SK-N-SH (cell line): ENCODE measurements at regions not wholly inside any gene's neighbourhood (a gene's known extent, or its start where the extent isn't known, plus 50 kb on each side); places are given as distances from the start of the nearest gene placed in this dataset.
A peak's percentile ranks its signal among the peaks of the same experiment; 100 is the strongest.

Source experiments
- CTCF ChIA-PET: fragments of 300-600, 350-600 bp; formaldehyde crosslinking; extraction: SDS; loops from one replicate; lab custom pipeline; 2021; lab: Yijun Ruan, JAX
- POLR2A ChIA-PET: fragments of 350-600 bp; sonication (Branson Sonifier 250); formaldehyde crosslinking; extraction: SDS; loops from one replicate; lab custom pipeline; 2020; ENCODE audit warnings: antibody characterized with exemption, inconsistent platforms; lab: Yijun Ruan, JAX
- DNase-seq: peaks from one replicate; pipeline ENCODE4 v3.0.0; 2012
- H2AFZ ChIP-seq: fragments of 200-600 bp; sonication (generic); 2 replicates; pipeline ENCODE4 v1.8.1; 2016; ENCODE audit warnings: antibody characterized with exemption, mild to moderate bottlenecking, low read depth
- H3F3A ChIP-seq: fragments of 200-600 bp; sonication (generic); replicated peaks from 2 replicates; pipeline ENCODE3; 2016; ENCODE audit warnings: antibody characterized with exemption, mild to moderate bottlenecking; ENCODE audit not compliant: insufficient read depth
- H3K27ac ChIP-seq, 2 experiments: fragments of 200-500 bp in 1 of 2; fragments of 200-600 bp in 1 of 2; sonication (Bioruptor generic) in 1 of 2; sonication (generic), shearing (Covaris generic) in 1 of 2; 2 replicates each; pipeline versions ENCODE4 v1.5.1 to v1.6.1; 2014 to 2016; ENCODE audit warnings: low read depth in 2 of 2, inconsistent platforms in 1 of 2, low read length in 1 of 2, mild to moderate bottlenecking in 1 of 2, mixed read lengths in 1 of 2
- H3K27me3 ChIP-seq: fragments of 200-600 bp; sonication (generic), shearing (Covaris generic); 2 replicates; pipeline ENCODE4 v1.6.1; 2016; ENCODE audit warnings: mixed run types; ENCODE audit not compliant: insufficient read depth
- H3K36me3 ChIP-seq, 2 experiments: fragments of 200-500 bp in 1 of 2; fragments of 200-600 bp in 1 of 2; sonication (Bioruptor generic) in 1 of 2; sonication (generic) in 1 of 2; replicated peaks in 1 of 2; 2 replicates each; pipeline versions ENCODE3 to v1.5.1; 2014 to 2016; ENCODE audit warnings: low read length in 1 of 2, mild to moderate bottlenecking in 1 of 2; ENCODE audit not compliant: insufficient read depth in 2 of 2, control insufficient read depth in 1 of 2
- H3K4me1 ChIP-seq, 2 experiments: fragments of 200-500 bp in 1 of 2; fragments of 200-600 bp in 1 of 2; sonication (Bioruptor generic) in 1 of 2; sonication (generic), shearing (Covaris generic) in 1 of 2; 2 replicates each; pipeline versions ENCODE4 v1.5.1 to v1.6.1; 2014 to 2016; ENCODE audit warnings: low read depth in 1 of 2, low read length in 1 of 2, mixed run types in 1 of 2; ENCODE audit not compliant: insufficient read depth in 2 of 2, control insufficient read depth in 1 of 2
- H3K4me2 ChIP-seq: fragments of 200-600 bp; sonication (generic), shearing (Covaris generic); 2 replicates; pipeline ENCODE4 v1.6.1; 2017; ENCODE audit warnings: mixed run types
- H3K4me3 ChIP-seq, 2 experiments: fragments of 200-500 bp in 1 of 2; fragments of 200-600 bp in 1 of 2; sonication (Bioruptor generic) in 1 of 2; sonication (generic), shearing (Covaris generic) in 1 of 2; 2 replicates each; pipeline versions ENCODE4 v1.5.1 to v1.8.1; 2014 to 2016; ENCODE audit warnings: low read depth in 2 of 2, inconsistent platforms in 1 of 2, low read length in 1 of 2, mild to moderate bottlenecking in 1 of 2, mixed read lengths in 1 of 2, moderate library complexity in 1 of 2
- H3K79me2 ChIP-seq: fragments of 200-600 bp; sonication (generic); 2 replicates; pipeline ENCODE4 v1.8.1; 2017; ENCODE audit warnings: mild to moderate bottlenecking; ENCODE audit not compliant: insufficient read depth
- H3K9ac ChIP-seq: fragments of 200-600 bp; sonication (generic); 2 replicates; pipeline ENCODE4 v1.6.1; 2017; ENCODE audit warnings: mixed run types
- H3K9me2 ChIP-seq: fragments of 200-600 bp; sonication (generic); 2 replicates; pipeline ENCODE4 v1.6.1; 2017; ENCODE audit warnings: mixed run types
- H3K9me3 ChIP-seq: fragments of 200-600 bp; sonication (generic); 2 replicates; pipeline ENCODE4 v1.6.1; 2017; ENCODE audit warnings: mixed run types, mild to moderate bottlenecking, moderate library complexity
- H4K20me1 ChIP-seq: fragments of 200-600 bp; sonication (generic); 2 replicates; pipeline ENCODE4 v1.6.1; 2017; ENCODE audit warnings: mild to moderate bottlenecking, mixed run types; ENCODE audit not compliant: insufficient read depth
- CHD2 ChIP-seq: fragments of 150-350 bp; IDR thresholded peaks from 2 replicates; pipeline ENCODE4 v1.6.1; 2018; ENCODE audit warnings: low read length; ENCODE audit not compliant: partially characterized antibody
- FOXJ3 ChIP-seq: sonication (generic); formaldehyde crosslinking; IDR thresholded peaks from 2 replicates; pipeline ENCODE4 v1.5.1; 2020; ENCODE audit warnings: mild to moderate bottlenecking, missing genetic modification reagents
- FOXM1 ChIP-seq: IDR thresholded peaks from 2 replicates; pipeline ENCODE4 v1.4.0; 2012; ENCODE audit warnings: low read depth, mild to moderate bottlenecking
- GABPA ChIP-seq: IDR thresholded peaks from 2 replicates; pipeline ENCODE4 v1.4.0; 2012; ENCODE audit warnings: low read depth, mild to moderate bottlenecking
- GATA2 ChIP-seq: sonication (generic); formaldehyde crosslinking; IDR thresholded peaks from 2 replicates; pipeline ENCODE4 v1.5.0; 2020; ENCODE audit warnings: mild to moderate bottlenecking, missing genetic modification reagents
- JUND ChIP-seq: IDR thresholded peaks from 2 replicates; pipeline ENCODE4 v1.4.0; 2012
- MEF2A ChIP-seq: IDR thresholded peaks from 2 replicates; pipeline ENCODE4 v1.4.0; 2012; ENCODE audit warnings: low read depth, borderline replicate concordance
- NFIC ChIP-seq: IDR thresholded peaks from 2 replicates; pipeline ENCODE4 v1.4.0; 2012; ENCODE audit warnings: borderline replicate concordance
- NRF1 ChIP-seq: IDR thresholded peaks from 2 replicates; pipeline ENCODE4 v1.6.1; 2012; ENCODE audit warnings: low read depth, mild to moderate bottlenecking, low read length
- POLR2AphosphoS5 ChIP-seq: IDR thresholded peaks from 2 replicates; pipeline ENCODE4 v1.6.1; 2012; ENCODE audit warnings: low read depth, low read length
- RAD21 ChIP-seq: IDR thresholded peaks from 2 replicates; pipeline ENCODE4 v1.6.1; 2012; ENCODE audit warnings: mild to moderate bottlenecking, low read length
- RCOR1 ChIP-seq: fragments of 150-350 bp; IDR thresholded peaks from 2 replicates; pipeline ENCODE4 v1.6.1; 2017; ENCODE audit warnings: antibody characterized with exemption, low read length
- RXRA ChIP-seq: IDR thresholded peaks from 2 replicates; pipeline ENCODE4 v1.4.0; 2012; ENCODE audit warnings: low read depth, mild to moderate bottlenecking, borderline replicate concordance
- SIN3A ChIP-seq: IDR thresholded peaks from 2 replicates; pipeline ENCODE4 v1.6.1; 2012; ENCODE audit warnings: low read depth, mild to moderate bottlenecking, low read length, moderate library complexity, borderline replicate concordance
- SMC3 ChIP-seq: IDR thresholded peaks from 2 replicates; pipeline ENCODE4 v1.6.1; 2012; ENCODE audit warnings: low read depth, low read length, improper control_type of control experiment
- TAF1 ChIP-seq: IDR thresholded peaks from 2 replicates; pipeline ENCODE4 v1.6.1; 2012; ENCODE audit warnings: low read depth, mild to moderate bottlenecking, low read length, moderate library complexity, borderline replicate concordance
- TCF12 ChIP-seq: IDR thresholded peaks from 2 replicates; pipeline ENCODE4 v1.4.0; 2012
- YY1 ChIP-seq: IDR thresholded peaks from 2 replicates; pipeline ENCODE4 v1.4.0; 2012; ENCODE audit warnings: low read depth, mild to moderate bottlenecking
- WGBS: methylation state at CpG from one replicate; pipeline ENCODE4 v1.1.6; 2017; ENCODE audit warnings: low lambda C conversion rate; 5-methylcytosine and 5-hydroxymethylcytosine counted together
- TF ChIP-seq, protein P1 (sequence below): IDR thresholded peaks from 2 replicates; pipeline ENCODE4 v1.4.0; 2012; ENCODE audit warnings: low read depth
- TF ChIP-seq, protein P2 (sequence below): fragments of 150-350 bp; IDR thresholded peaks from 2 replicates; pipeline ENCODE4 v1.6.1; 2016; ENCODE audit warnings: mild to moderate bottlenecking, low read depth, low read length
- TF ChIP-seq, protein P3 (sequence below): IDR thresholded peaks from 2 replicates; pipeline ENCODE4 v1.6.1; 2012; ENCODE audit warnings: mild to moderate bottlenecking, low read depth, low read length, moderate library complexity
- TF ChIP-seq, protein P4 (sequence below): IDR thresholded peaks from 2 replicates; pipeline ENCODE4; 2012
- TF ChIP-seq, protein P5 (sequence below): IDR thresholded peaks from 2 replicates; pipeline ENCODE4 v1.4.0; 2012; ENCODE audit warnings: low read depth, borderline replicate concordance
- TF ChIP-seq, protein P6 (sequence below): IDR thresholded peaks from 2 replicates; pipeline ENCODE4 v1.4.0; 2012; ENCODE audit warnings: low read depth, borderline replicate concordance
- TF ChIP-seq, protein P7 (sequence below): fragments of 150-350 bp; IDR thresholded peaks from 2 replicates; pipeline ENCODE4 v1.6.1; 2017; ENCODE audit warnings: antibody characterized with exemption, low read length, low read depth, borderline replicate concordance

DNA sequence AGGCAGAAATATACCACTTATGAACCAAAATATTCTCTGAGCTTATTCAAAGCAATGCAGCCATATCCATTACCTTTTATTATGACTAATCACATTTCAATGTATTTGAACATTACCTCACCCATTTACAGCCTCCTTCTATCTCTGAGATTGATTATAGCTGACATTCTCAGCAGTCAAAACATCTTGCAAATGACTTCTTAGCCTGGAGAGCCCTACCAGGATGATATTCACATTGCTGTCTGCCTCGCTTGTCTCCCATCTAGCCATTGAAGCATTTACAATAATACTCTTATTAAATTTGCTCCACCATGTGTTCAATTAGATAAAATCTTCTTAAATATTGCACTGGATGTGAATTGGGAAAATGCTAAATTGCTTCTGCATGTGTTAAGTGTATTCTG lies 1879.9 kb upstream of the ACO1 start:
- CTCF ChIA-PET: interaction anchor here (1.4 kb wide), 1 partner anchor 23 kb away, joined by 3 read pairs; no protein-coding TSS in a partner anchor
- H4K20me1 ChIP-seq: no peaks in the 10 kb centered on the region
- H3K9ac ChIP-seq: peak overlapping the region; percentile 20; the same call in 1 of the 2 replicates
- H3F3A ChIP-seq: peaks cover 35% of the 10 kb centered on the region
- no peaks in the 10 kb centered on the region for H3K79me2 ChIP-seq
- no peaks in the 10 kb centered on the region for H3K36me3 ChIP-seq
- H3K4me3 ChIP-seq: no peak overlapping the region
- peaks cover 4 to 5% of the 10 kb centered on the region in 2 experiments; a peak in 2 of 4 replicates for H3K4me1 ChIP-seq
- H2AFZ ChIP-seq: no peak overlapping the region
- H3K4me2 ChIP-seq: peak overlapping the region; percentile 1; the same call in 1 of the 2 replicates
- no peaks in the 10 kb centered on the region for H3K9me2 ChIP-seq
- peak overlapping the region; percentile 58 to 86 for H3K27ac ChIP-seq
- no peaks in the 10 kb centered on the region for H3K9me3 ChIP-seq
- peak; percentile 21 for DNase-seq
- no peaks in the 10 kb centered on the region for H3K27me3 ChIP-seq
- POLR2A ChIA-PET: no interaction called here
- WGBS: 7% methylated on average over 1 of the region's 1 CpG
- TF ChIP-seq, protein P1, sequence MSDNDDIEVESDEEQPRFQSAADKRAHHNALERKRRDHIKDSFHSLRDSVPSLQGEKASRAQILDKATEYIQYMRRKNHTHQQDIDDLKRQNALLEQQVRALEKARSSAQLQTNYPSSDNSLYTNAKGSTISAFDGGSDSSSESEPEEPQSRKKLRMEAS: no peak
- TF ChIP-seq, protein P2, sequence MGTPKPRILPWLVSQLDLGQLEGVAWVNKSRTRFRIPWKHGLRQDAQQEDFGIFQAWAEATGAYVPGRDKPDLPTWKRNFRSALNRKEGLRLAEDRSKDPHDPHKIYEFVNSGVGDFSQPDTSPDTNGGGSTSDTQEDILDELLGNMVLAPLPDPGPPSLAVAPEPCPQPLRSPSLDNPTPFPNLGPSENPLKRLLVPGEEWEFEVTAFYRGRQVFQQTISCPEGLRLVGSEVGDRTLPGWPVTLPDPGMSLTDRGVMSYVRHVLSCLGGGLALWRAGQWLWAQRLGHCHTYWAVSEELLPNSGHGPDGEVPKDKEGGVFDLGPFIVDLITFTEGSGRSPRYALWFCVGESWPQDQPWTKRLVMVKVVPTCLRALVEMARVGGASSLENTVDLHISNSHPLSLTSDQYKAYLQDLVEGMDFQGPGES: no peak
- TF ChIP-seq MEF2A (peak; percentile 81), NFIC (peak; percentile 62; the same call in 1 of the 2 replicates), FOXM1 (peak; percentile 89), YY1 (no peak), TCF12 (peak; percentile 95), RXRA (peak; percentile 72; the same call in 1 of the 2 replicates), POLR2AphosphoS5 (peak; percentile 58; the same call in 1 of the 2 replicates), RCOR1 (peak; percentile 76), RAD21 (peak; percentile 39; the same call in 1 of the 2 replicates), JUND (peak; percentile 96), TAF1 (no peak), FOXJ3 (no peak), CHD2 (peak; percentile 58), GABPA (no peak), GATA2 (peak; percentile 84), SIN3A (peak; percentile 62; the same call in 1 of the 2 replicates), SMC3 (no peak), NRF1 (no peak)
- TF ChIP-seq, protein P3, sequence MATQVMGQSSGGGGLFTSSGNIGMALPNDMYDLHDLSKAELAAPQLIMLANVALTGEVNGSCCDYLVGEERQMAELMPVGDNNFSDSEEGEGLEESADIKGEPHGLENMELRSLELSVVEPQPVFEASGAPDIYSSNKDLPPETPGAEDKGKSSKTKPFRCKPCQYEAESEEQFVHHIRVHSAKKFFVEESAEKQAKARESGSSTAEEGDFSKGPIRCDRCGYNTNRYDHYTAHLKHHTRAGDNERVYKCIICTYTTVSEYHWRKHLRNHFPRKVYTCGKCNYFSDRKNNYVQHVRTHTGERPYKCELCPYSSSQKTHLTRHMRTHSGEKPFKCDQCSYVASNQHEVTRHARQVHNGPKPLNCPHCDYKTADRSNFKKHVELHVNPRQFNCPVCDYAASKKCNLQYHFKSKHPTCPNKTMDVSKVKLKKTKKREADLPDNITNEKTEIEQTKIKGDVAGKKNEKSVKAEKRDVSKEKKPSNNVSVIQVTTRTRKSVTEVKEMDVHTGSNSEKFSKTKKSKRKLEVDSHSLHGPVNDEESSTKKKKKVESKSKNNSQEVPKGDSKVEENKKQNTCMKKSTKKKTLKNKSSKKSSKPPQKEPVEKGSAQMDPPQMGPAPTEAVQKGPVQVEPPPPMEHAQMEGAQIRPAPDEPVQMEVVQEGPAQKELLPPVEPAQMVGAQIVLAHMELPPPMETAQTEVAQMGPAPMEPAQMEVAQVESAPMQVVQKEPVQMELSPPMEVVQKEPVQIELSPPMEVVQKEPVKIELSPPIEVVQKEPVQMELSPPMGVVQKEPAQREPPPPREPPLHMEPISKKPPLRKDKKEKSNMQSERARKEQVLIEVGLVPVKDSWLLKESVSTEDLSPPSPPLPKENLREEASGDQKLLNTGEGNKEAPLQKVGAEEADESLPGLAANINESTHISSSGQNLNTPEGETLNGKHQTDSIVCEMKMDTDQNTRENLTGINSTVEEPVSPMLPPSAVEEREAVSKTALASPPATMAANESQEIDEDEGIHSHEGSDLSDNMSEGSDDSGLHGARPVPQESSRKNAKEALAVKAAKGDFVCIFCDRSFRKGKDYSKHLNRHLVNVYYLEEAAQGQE: no peak
- TF ChIP-seq, protein P4, sequence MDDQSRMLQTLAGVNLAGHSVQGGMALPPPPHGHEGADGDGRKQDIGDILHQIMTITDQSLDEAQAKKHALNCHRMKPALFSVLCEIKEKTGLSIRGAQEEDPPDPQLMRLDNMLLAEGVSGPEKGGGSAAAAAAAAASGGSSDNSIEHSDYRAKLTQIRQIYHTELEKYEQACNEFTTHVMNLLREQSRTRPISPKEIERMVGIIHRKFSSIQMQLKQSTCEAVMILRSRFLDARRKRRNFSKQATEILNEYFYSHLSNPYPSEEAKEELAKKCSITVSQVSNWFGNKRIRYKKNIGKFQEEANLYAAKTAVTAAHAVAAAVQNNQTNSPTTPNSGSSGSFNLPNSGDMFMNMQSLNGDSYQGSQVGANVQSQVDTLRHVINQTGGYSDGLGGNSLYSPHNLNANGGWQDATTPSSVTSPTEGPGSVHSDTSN: peak; percentile 98
- TF ChIP-seq, protein P5, sequence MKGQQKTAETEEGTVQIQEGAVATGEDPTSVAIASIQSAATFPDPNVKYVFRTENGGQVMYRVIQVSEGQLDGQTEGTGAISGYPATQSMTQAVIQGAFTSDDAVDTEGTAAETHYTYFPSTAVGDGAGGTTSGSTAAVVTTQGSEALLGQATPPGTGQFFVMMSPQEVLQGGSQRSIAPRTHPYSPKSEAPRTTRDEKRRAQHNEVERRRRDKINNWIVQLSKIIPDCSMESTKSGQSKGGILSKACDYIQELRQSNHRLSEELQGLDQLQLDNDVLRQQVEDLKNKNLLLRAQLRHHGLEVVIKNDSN: no peak
- TF ChIP-seq, protein P6, sequence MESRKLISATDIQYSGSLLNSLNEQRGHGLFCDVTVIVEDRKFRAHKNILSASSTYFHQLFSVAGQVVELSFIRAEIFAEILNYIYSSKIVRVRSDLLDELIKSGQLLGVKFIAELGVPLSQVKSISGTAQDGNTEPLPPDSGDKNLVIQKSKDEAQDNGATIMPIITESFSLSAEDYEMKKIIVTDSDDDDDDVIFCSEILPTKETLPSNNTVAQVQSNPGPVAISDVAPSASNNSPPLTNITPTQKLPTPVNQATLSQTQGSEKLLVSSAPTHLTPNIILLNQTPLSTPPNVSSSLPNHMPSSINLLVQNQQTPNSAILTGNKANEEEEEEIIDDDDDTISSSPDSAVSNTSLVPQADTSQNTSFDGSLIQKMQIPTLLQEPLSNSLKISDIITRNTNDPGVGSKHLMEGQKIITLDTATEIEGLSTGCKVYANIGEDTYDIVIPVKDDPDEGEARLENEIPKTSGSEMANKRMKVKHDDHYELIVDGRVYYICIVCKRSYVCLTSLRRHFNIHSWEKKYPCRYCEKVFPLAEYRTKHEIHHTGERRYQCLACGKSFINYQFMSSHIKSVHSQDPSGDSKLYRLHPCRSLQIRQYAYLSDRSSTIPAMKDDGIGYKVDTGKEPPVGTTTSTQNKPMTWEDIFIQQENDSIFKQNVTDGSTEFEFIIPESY: peak; percentile 46; the same call in 1 of the 2 replicates
- TF ChIP-seq, protein P7, sequence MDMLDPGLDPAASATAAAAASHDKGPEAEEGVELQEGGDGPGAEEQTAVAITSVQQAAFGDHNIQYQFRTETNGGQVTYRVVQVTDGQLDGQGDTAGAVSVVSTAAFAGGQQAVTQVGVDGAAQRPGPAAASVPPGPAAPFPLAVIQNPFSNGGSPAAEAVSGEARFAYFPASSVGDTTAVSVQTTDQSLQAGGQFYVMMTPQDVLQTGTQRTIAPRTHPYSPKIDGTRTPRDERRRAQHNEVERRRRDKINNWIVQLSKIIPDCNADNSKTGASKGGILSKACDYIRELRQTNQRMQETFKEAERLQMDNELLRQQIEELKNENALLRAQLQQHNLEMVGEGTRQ: no peak
